ENCODE measurements at regions not wholly inside any gene's neighbourhood (a gene's known extent, or its start where the extent isn't known, plus 50 kb on each side); places are given as distances from the start of the nearest gene placed in this dataset.

DNA sequence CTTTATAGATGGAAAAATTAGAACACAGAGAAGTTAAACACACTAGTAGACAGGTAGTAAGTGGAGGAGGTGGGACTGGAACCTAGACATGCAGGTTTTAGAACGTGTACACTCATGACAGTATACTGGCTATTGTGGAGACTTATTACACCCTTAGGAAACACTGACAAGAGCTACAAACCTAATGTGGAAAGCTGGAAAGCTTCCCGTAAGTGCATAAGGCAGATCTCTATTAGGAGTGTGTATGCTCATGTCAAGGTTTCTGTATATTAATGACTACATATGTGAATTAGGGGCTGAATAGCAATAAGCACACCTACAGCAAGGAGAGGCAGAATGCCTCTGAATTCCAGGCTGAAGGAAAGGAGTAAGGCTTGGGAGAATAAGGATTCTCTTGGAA, 82.6 kb upstream of the SLC24A5 start:
- no peaks in the 10 kb centered on the region for H3K4me1 ChIP-seq (ENCODE audit: insufficient read depth)
- H3K36me3 ChIP-seq (ENCODE audit: insufficient read depth): no peaks in the 10 kb centered on the region
- DNase-seq (ENCODE audit: extremely low spot score): no peak
- no peak overlapping the region for H3K27ac ChIP-seq (ENCODE audit: low read depth)
- H3K4me3 ChIP-seq (ENCODE audit: low read depth, low read length): no peak overlapping the region
- 84% methylated on average over 2 of the region's 2 CpGs for WGBS

- Histone ChIP-seq H3K4me3 (ENCODE audit: low read depth, low read length) (no peak overlapping the region), H3K27ac (ENCODE audit: low read depth) (no peak overlapping the region), H3K36me3 (ENCODE audit: insufficient read depth) (no peaks in the 10 kb centered on the region), H3K4me1 (ENCODE audit: insufficient read depth) (no peaks in the 10 kb centered on the region)
- DNase-seq (ENCODE audit: extremely low spot score): no peak
- 30% methylated on average over 6 of the region's 6 CpGs for WGBS
Measured at GRCh38 chr15:48040166-48040817, 80.5 kb upstream of the SLC24A5 start.

DNA sequence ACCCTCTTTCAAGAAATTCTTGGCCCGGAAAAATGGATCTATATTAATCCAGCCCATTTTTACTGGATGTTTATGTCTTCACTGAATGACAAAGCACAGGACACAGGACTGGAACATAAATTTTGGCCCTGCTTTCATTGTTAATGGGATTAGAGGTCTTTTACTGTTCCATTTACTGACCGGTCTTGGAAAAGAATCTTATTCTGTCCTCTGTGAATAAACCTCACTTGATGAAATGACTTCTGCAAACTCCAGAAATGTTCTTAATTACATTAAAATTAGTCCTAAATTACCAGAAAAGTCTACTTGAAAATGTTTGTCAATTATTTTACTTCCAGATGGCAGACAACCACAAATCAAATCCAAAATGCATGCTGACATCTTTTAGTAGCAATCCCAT, 79.3 kb upstream of the SLC24A5 start:
- H3K4me3 ChIP-seq (ENCODE audit: low read depth, low read length): no peak overlapping the region
- H3K36me3 ChIP-seq (ENCODE audit: insufficient read depth): no peaks in the 10 kb centered on the region
- no peak overlapping the region for H3K27ac ChIP-seq (ENCODE audit: low read depth)
- WGBS: 42% methylated on average over 2 of the region's 2 CpGs
- DNase-seq (ENCODE audit: extremely low spot score): no peak
- H3K4me1 ChIP-seq (ENCODE audit: insufficient read depth): no peaks in the 10 kb centered on the region

- Histone ChIP-seq H3K36me3 (ENCODE audit: insufficient read depth) (no peaks in the 10 kb centered on the region), H3K27ac (ENCODE audit: low read depth) (no peak overlapping the region), H3K4me1 (ENCODE audit: insufficient read depth) (no peaks in the 10 kb centered on the region), H3K4me3 (ENCODE audit: low read depth, low read length) (no peak overlapping the region)
- 62% methylated on average over 5 of the region's 5 CpGs for WGBS
- DNase-seq (ENCODE audit: extremely low spot score): no peak
Measured at GRCh38 chr15:48046813-48047438, 73.9 kb upstream of the SLC24A5 start.

GRCh38 chr15:48049736-48050135, 71.1 kb upstream of the SLC24A5 start:
- Histone ChIP-seq H3K4me1 (ENCODE audit: insufficient read depth) (no peaks in the 10 kb centered on the region), H3K27ac (ENCODE audit: low read depth) (no peak overlapping the region), H3K4me3 (ENCODE audit: low read depth, low read length) (no peak overlapping the region), H3K36me3 (ENCODE audit: insufficient read depth) (no peaks in the 10 kb centered on the region)
- DNase-seq (ENCODE audit: extremely low spot score): no peak

GRCh38 chr15:48052946-48053345, 67.8 kb upstream of the SLC24A5 start:
- no peak for DNase-seq (ENCODE audit: extremely low spot score)
- Histone ChIP-seq H3K4me3 (ENCODE audit: low read depth, low read length) (no peak overlapping the region), H3K4me1 (ENCODE audit: insufficient read depth) (no peaks in the 10 kb centered on the region), H3K27ac (ENCODE audit: low read depth) (no peak overlapping the region), H3K36me3 (ENCODE audit: insufficient read depth) (no peaks in the 10 kb centered on the region)
- WGBS: 65% methylated on average over 2 of the region's 2 CpGs

- Histone ChIP-seq H3K4me1 (ENCODE audit: insufficient read depth) (no peaks in the 10 kb centered on the region), H3K4me3 (ENCODE audit: low read depth, low read length) (no peak overlapping the region), H3K36me3 (ENCODE audit: insufficient read depth) (no peaks in the 10 kb centered on the region), H3K27ac (ENCODE audit: low read depth) (no peak overlapping the region)
- no peak for DNase-seq (ENCODE audit: extremely low spot score)
Measured at GRCh38 chr15:48058371-48058770, 62.4 kb upstream of the SLC24A5 start.

- Histone ChIP-seq H3K27ac (ENCODE audit: low read depth) (no peak overlapping the region), H3K4me3 (ENCODE audit: low read depth, low read length) (no peak overlapping the region), H3K4me1 (ENCODE audit: insufficient read depth) (no peaks in the 10 kb centered on the region)
Measured at GRCh38 chr15:48059791-48060190, 61.0 kb upstream of the SLC24A5 start.

GRCh38 chr15:48060396-48060795, 60.4 kb upstream of the SLC24A5 start:
- Histone ChIP-seq H3K4me1 (ENCODE audit: insufficient read depth) (no peaks in the 10 kb centered on the region), H3K36me3 (ENCODE audit: insufficient read depth) (no peaks in the 10 kb centered on the region), H3K27ac (ENCODE audit: low read depth) (no peak overlapping the region), H3K4me3 (ENCODE audit: low read depth, low read length) (no peak overlapping the region)
- no peak for DNase-seq (ENCODE audit: extremely low spot score)
- WGBS: 43% methylated on average over 1 of the region's 1 CpG

More at GRCh38 chr15:48059791-48060190, 61.0 kb upstream of the SLC24A5 start:
- WGBS: 29% methylated on average over 7 of the region's 7 CpGs
- H3K36me3 ChIP-seq (ENCODE audit: insufficient read depth): no peaks in the 10 kb centered on the region
- no peak for DNase-seq (ENCODE audit: extremely low spot score)

DNA sequence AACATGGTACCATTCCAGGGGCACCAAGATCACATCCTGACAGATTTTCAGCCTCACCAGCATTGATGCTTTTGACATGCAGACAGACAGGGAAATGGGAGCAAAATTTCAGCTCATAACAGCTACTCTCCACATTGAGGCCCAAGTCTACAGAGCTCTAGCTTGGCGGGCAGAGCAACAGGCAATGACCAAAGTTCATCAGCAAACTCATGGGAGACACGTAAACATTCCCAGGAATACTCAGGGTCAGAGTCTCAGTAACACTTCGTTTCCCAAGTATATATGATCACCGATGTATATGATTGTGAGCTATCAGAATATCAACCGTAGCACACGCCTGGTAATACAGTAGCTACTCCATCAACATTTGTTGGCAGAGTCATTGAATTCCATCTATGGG, 59.2 kb upstream of the SLC24A5 start:
- H3K27ac ChIP-seq (ENCODE audit: low read depth): no peak overlapping the region
- 94% methylated on average over 6 of the region's 6 CpGs for WGBS
- no peak overlapping the region for H3K4me3 ChIP-seq (ENCODE audit: low read depth, low read length)
- H3K36me3 ChIP-seq (ENCODE audit: insufficient read depth): no peaks in the 10 kb centered on the region
- no peak for DNase-seq (ENCODE audit: extremely low spot score)
- H3K4me1 ChIP-seq (ENCODE audit: insufficient read depth): no peaks in the 10 kb centered on the region

- no peak for DNase-seq (ENCODE audit: extremely low spot score)
- Histone ChIP-seq H3K4me1 (ENCODE audit: insufficient read depth) (no peaks in the 10 kb centered on the region), H3K4me3 (ENCODE audit: low read depth, low read length) (no peak overlapping the region), H3K27ac (ENCODE audit: low read depth) (no peak overlapping the region), H3K36me3 (ENCODE audit: insufficient read depth) (no peaks in the 10 kb centered on the region)
- 62% methylated on average over 11 of the region's 11 CpGs for WGBS
Measured at GRCh38 chr15:48062148-48062872, 58.5 kb upstream of the SLC24A5 start.

GRCh38 chr15:48063411-48063985, 57.3 kb upstream of the SLC24A5 start:
- H3K4me1 ChIP-seq (ENCODE audit: insufficient read depth): no peaks in the 10 kb centered on the region
- H3K27ac ChIP-seq (ENCODE audit: low read depth): no peak overlapping the region
- no peak for DNase-seq (ENCODE audit: extremely low spot score)
- H3K4me3 ChIP-seq (ENCODE audit: low read depth, low read length): no peak overlapping the region
- no peaks in the 10 kb centered on the region for H3K36me3 ChIP-seq (ENCODE audit: insufficient read depth)
- 63% methylated on average over 2 of the region's 2 CpGs for WGBS

DNA sequence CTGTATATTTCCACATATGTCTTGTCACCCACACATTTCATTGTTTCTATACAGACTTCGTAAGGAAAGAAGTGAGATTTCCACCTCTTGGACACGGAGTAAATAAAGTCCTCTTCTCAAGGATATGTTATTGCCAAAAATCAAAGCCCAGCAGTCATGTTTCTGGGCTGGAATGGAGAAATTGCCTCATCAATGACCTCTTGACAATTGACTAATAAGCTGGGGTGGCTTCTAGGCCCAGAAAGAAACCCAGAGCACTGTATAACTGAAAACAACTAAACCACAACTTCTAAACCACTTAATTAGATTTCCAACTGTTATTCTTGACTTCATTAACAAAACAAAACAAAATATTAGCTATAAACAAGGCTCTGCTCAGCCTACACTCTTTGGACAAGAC, 56.4 kb upstream of the SLC24A5 start:
- DNase-seq (ENCODE audit: extremely low spot score): no peak
- Histone ChIP-seq H3K4me3 (ENCODE audit: low read depth, low read length) (no peak overlapping the region), H3K27ac (ENCODE audit: low read depth) (no peak overlapping the region), H3K36me3 (ENCODE audit: insufficient read depth) (no peaks in the 10 kb centered on the region), H3K4me1 (ENCODE audit: insufficient read depth) (no peaks in the 10 kb centered on the region)
- WGBS: 87% methylated on average over 2 of the region's 2 CpGs

- no peaks in the 10 kb centered on the region for H3K36me3 ChIP-seq (ENCODE audit: insufficient read depth)
- no peak overlapping the region for H3K27ac ChIP-seq (ENCODE audit: low read depth)
- H3K4me1 ChIP-seq (ENCODE audit: insufficient read depth): no peaks in the 10 kb centered on the region
- 70% methylated on average over 3 of the region's 3 CpGs for WGBS
- no peak for DNase-seq (ENCODE audit: extremely low spot score)
- no peak overlapping the region for H3K4me3 ChIP-seq (ENCODE audit: low read depth, low read length)
Measured at GRCh38 chr15:48066456-48066855, 54.3 kb upstream of the SLC24A5 start.

Measured in urinary bladder (tissue), 3 donors.